PFSK-1 (cell line): ENCODE measurements at regions not wholly inside any gene's neighbourhood (a gene's known extent, or its start where the extent isn't known, plus 50 kb on each side); places are given as distances from the start of the nearest gene placed in this dataset.

Source experiments
- FOXP2 ChIP-seq: optimal IDR thresholded peaks from 2 replicates; pipeline ENCODE3; 2011; ENCODE audit warnings: borderline replicate concordance, control low read depth, inconsistent platforms; ENCODE audit not compliant: insufficient read depth; ENCODE audit errors: extremely low read length, extremely low read depth
- POLR2AphosphoS5 ChIP-seq: IDR thresholded peaks from 2 replicates; pipeline ENCODE4 v1.6.1; 2012; ENCODE audit warnings: low read depth, mild to moderate bottlenecking, control low read depth, low read length, moderate library complexity
- REST ChIP-seq, 2 experiments: IDR thresholded peaks; 2 replicates each; pipeline versions ENCODE4 v1.6.1 to v1.8.0; 2011 to 2012; ENCODE audit warnings: low read depth in 2 of 2, low read length in 2 of 2, control low read depth in 1 of 2, inconsistent platforms in 1 of 2, mild to moderate bottlenecking in 1 of 2, moderate library complexity in 1 of 2; ENCODE audit not compliant: insufficient read depth in 1 of 2
- SIN3A ChIP-seq: IDR thresholded peaks from 2 replicates; pipeline ENCODE4 v1.6.1; 2012; ENCODE audit warnings: mild to moderate bottlenecking, low read length, moderate library complexity, borderline replicate concordance; ENCODE audit not compliant: insufficient read depth
- TAF1 ChIP-seq: IDR thresholded peaks from 2 replicates; pipeline ENCODE4 v1.6.1; 2012; ENCODE audit warnings: low read length, control low read depth, borderline replicate concordance; ENCODE audit not compliant: insufficient read depth

DNA sequence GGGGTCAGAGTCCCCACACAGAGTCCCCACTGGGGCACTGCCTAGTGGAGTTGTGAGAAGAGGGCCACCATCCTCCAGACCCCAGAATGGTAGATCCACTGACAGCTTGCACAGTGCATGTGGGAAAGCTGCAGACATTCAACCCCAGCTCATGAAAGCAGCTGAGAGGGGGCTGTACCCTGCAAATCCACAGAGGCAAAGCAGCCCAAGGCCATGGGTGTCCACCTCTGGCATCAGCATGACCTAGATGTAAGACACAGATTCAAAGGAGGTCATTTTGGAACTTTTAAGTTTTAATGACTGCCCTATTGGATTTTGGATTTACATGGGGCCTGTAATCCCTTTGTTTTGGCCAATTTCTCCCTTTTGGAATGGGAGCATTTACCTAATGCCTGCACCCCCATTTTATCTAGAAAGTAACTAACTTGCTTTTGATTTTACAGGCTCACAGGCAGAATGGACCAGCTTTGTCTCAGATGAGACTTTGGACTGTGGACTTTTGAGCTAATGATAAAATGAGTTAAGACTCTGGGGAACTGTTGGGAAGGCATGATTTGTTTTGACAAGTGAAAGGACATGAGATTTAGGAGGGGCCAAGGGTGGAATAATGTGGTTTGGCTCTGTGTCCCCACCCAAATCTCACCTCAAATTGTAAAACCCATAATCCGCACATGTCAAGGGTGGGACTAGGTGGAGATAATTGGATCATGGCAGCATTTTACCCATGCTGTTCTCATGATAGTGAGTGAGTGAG, 56.3 kb upstream of the ITGA1 start:
- TF ChIP-seq FOXP2 (no peak), POLR2AphosphoS5 (no peak), REST (IDR thresholded peaks at IDR 0.05; ENCODE audit: insufficient read depth in 1 of 2, low read depth in 2 of 2, low read length in 2 of 2) (no peak), TAF1 (no peak), SIN3A (no peak)

GRCh38 chr5:52734557-52734956, 53.2 kb upstream of the ITGA1 start:
- TF ChIP-seq SIN3A = no peak
- no peak for TF ChIP-seq TAF1
- TF ChIP-seq REST (IDR thresholded peaks at IDR 0.05; ENCODE audit: insufficient read depth in 1 of 2, low read depth in 2 of 2, low read length in 2 of 2) = no peak
- TF ChIP-seq POLR2AphosphoS5 = no peak
- TF ChIP-seq FOXP2 = no peak

GRCh38 chr5:52735139-52735538, 52.6 kb upstream of the ITGA1 start:
- TF ChIP-seq REST (IDR thresholded peaks at IDR 0.05; ENCODE audit: insufficient read depth in 1 of 2, low read depth in 2 of 2, low read length in 2 of 2) (no peak), SIN3A (no peak), POLR2AphosphoS5 (no peak), TAF1 (no peak), FOXP2 (no peak)
